Muscle of leg (tissue), 3 donors: ENCODE measurements at regions not wholly inside any gene's neighbourhood (a gene's known extent, or its start where the extent isn't known, plus 50 kb on each side); places are given as distances from the start of the nearest gene placed in this dataset.

Source experiments
- DNase-seq: peaks from one replicate; pipeline ENCODE4 v3.0.0; 2013
- H3K27ac ChIP-seq: one replicate; pipeline ENCODE4 v1.5.1; 2013; ENCODE audit warnings: mild to moderate bottlenecking, low read length, control low read depth
- H3K27me3 ChIP-seq: one replicate; pipeline ENCODE4 v1.6.1; 2013; ENCODE audit warnings: low read length; ENCODE audit not compliant: control insufficient read depth, insufficient read depth
- H3K36me3 ChIP-seq: one replicate; pipeline ENCODE4 v1.6.1; 2013; ENCODE audit warnings: low read length; ENCODE audit not compliant: control insufficient read depth, insufficient read depth
- H3K4me1 ChIP-seq: one replicate; pipeline ENCODE4 v1.6.1; 2013; ENCODE audit warnings: low read length; ENCODE audit not compliant: control insufficient read depth, insufficient read depth
- H3K4me3 ChIP-seq: one replicate; pipeline ENCODE4 v1.5.1; 2013; ENCODE audit warnings: low read length, control low read depth
- H3K9me3 ChIP-seq: replicated peaks from 2 replicates; pipeline ENCODE4 v1.6.1; 2013; ENCODE audit warnings: low read depth, low read length; ENCODE audit not compliant: control insufficient read depth
- WGBS: methylation state at CpG from one replicate; pipeline ENCODE4 v1.1.5; 2013; ENCODE audit warnings: missing lambda C conversion rate; ENCODE audit not compliant: insufficient coverage; 5-methylcytosine and 5-hydroxymethylcytosine counted together

- Histone ChIP-seq H3K27me3 (no peaks in the 10 kb centered on the region), H3K36me3 (no peaks in the 10 kb centered on the region), H3K9me3 (no peaks in the 10 kb centered on the region), H3K4me3 (no peak overlapping the region), H3K27ac (no peak overlapping the region), H3K4me1 (peaks cover 12% of the 10 kb centered on the region)
- WGBS: 98% methylated on average over 4 of the region's 10 CpGs
- no peak for DNase-seq
These were observed 67.5 kb downstream of the PSMG1 start for GRCh38 chr21:39115576-39116235.

DNA sequence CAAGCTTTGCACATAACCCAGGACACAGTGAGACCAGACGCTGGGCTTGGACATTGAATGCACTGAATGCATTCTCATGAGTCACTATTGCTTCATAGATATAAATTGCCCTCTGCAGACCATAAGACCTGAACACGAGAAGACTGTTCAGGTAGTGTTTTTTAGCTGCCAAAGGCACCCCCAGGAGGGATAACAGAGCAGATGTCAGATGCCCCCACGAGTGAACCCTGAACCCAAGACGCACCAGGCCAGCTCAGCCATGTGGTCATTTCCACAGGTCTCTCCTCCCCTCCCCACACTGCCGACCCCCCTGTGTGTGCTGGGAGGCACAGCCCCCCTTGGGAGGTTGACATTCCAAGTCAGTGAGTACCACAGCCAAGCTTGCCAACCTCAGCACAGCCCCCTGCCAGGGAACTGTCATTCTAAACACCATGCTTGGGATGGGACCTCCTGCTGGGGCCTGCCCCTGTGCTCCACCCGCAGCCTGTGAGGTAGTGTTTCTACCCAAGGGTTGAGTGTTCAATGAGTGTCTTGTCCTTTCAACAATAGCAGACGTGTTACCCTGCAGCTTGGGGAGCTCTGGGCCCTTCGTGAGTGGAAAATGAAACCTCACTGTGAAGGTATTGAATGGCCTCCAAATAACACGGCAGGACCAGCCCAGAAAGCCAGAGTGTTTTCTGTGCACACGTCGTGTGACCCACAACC, 68.2 kb downstream of the PSMG1 start:
- Histone ChIP-seq H3K4me1 (peaks cover 12% of the 10 kb centered on the region), H3K27ac (no peak overlapping the region), H3K36me3 (no peaks in the 10 kb centered on the region), H3K27me3 (no peaks in the 10 kb centered on the region), H3K9me3 (no peaks in the 10 kb centered on the region), H3K4me3 (no peak overlapping the region)
- 57% methylated on average over 7 of the region's 11 CpGs for WGBS
- no peak for DNase-seq

- Histone ChIP-seq H3K4me3 (no peak overlapping the region), H3K27ac (peak overlapping the region; percentile 59), H3K36me3 (no peaks in the 10 kb centered on the region), H3K4me1 (peaks cover 12% of the 10 kb centered on the region), H3K27me3 (no peaks in the 10 kb centered on the region), H3K9me3 (no peaks in the 10 kb centered on the region)
- peak; percentile 91 for DNase-seq
- whole genome bisulfite sequencing: 18% methylated on average over 2 of the region's 6 CpGs
These were observed 71.2 kb downstream of the PSMG1 start for GRCh38 chr21:39111931-39112550.

DNA sequence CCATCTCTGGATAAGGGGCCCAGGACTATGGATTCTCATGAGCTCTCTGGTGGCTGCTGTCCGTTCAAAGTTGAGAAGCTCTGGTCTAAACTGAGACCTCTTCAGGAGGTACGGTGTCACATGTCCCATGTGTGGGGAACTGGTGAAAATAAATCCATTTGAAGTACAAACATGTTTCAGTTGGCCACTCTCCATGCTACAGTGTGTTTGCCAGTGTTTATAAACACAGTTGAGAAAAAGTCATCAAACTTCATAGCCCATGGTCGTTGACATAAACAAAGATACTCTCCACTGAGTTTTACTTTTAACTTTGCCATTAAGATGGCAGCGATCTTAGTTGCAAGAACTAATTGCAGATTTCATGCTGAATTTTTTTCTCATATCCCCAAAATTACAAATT, 72.8 kb downstream of the PSMG1 start:
- Histone ChIP-seq H3K4me3 (no peak overlapping the region), H3K27ac (no peak overlapping the region), H3K9me3 (no peaks in the 10 kb centered on the region), H3K4me1 (peaks cover 11% of the 10 kb centered on the region), H3K36me3 (no peaks in the 10 kb centered on the region), H3K27me3 (no peaks in the 10 kb centered on the region)
- WGBS: 100% methylated on average over 2 of the region's 4 CpGs
- no peak for DNase-seq

DNA sequence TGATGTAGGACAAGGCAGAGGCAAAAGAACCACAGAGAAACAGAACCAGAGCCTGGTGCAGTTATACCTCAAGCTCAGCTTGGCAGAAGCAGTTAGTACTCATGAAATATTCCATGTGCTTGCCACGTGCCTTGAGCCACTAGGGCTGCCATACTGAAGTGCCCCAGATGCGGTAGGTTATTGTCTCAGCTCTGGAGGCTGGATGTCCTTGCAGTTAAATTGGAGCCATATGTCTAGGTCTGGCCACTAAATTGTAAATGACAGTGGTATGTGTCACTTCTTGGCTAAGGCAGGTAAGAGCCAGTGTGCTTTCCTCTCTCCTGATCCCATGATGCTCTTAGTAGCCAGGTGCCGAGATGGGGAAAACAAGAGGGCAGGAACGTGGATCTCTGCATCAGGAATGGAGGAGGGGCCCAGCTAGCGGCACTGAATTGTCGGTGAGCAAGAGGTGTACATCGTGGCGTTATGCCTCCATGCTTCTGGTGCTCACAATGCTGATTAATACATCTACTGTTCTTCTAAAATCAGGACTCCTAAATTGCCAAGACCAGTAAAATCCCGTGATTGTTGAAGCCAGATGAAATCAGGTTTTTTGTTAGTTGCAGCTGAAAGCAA, 73.5 kb downstream of the PSMG1 start:
- H3K36me3 ChIP-seq: no peaks in the 10 kb centered on the region
- no peak overlapping the region for H3K4me3 ChIP-seq
- no peak for DNase-seq
- no peaks in the 10 kb centered on the region for H3K27me3 ChIP-seq
- H3K4me1 ChIP-seq: peaks cover 6% of the 10 kb centered on the region
- no peaks in the 10 kb centered on the region for H3K9me3 ChIP-seq
- WGBS: 79% methylated on average over 4 of the region's 9 CpGs
- no peak overlapping the region for H3K27ac ChIP-seq

- Histone ChIP-seq H3K36me3 (no peaks in the 10 kb centered on the region), H3K9me3 (no peaks in the 10 kb centered on the region), H3K27me3 (no peaks in the 10 kb centered on the region), H3K4me1 (peaks cover 6% of the 10 kb centered on the region), H3K4me3 (no peak overlapping the region), H3K27ac (no peak overlapping the region)
- no CpG with 5 or more reads among the region's 6 CpGs for WGBS
- no peak for DNase-seq
These were observed 74.1 kb downstream of the PSMG1 start for GRCh38 chr21:39109163-39109530.

GRCh38 chr21:39108291-39109162, 74.7 kb downstream of the PSMG1 start:
- 96% methylated on average over 13 of the region's 23 CpGs for WGBS
- no peaks in the 10 kb centered on the region for H3K27me3 ChIP-seq
- no peaks in the 10 kb centered on the region for H3K36me3 ChIP-seq
- H3K4me3 ChIP-seq: no peak overlapping the region
- H3K4me1 ChIP-seq: peaks cover 6% of the 10 kb centered on the region
- no peaks in the 10 kb centered on the region for H3K9me3 ChIP-seq
- DNase-seq: no peak
- H3K27ac ChIP-seq: no peak overlapping the region

- no peak overlapping the region for H3K4me3 ChIP-seq
- H3K27me3 ChIP-seq: no peaks in the 10 kb centered on the region
- no peak for DNase-seq
- no peaks in the 10 kb centered on the region for H3K36me3 ChIP-seq
- peaks cover 6% of the 10 kb centered on the region for H3K4me1 ChIP-seq
- 95% methylated on average over 8 of the region's 13 CpGs for WGBS
- no peak overlapping the region for H3K27ac ChIP-seq
- H3K9me3 ChIP-seq: no peaks in the 10 kb centered on the region
These were observed 75.5 kb downstream of the PSMG1 start for GRCh38 chr21:39107739-39108138.

DNA sequence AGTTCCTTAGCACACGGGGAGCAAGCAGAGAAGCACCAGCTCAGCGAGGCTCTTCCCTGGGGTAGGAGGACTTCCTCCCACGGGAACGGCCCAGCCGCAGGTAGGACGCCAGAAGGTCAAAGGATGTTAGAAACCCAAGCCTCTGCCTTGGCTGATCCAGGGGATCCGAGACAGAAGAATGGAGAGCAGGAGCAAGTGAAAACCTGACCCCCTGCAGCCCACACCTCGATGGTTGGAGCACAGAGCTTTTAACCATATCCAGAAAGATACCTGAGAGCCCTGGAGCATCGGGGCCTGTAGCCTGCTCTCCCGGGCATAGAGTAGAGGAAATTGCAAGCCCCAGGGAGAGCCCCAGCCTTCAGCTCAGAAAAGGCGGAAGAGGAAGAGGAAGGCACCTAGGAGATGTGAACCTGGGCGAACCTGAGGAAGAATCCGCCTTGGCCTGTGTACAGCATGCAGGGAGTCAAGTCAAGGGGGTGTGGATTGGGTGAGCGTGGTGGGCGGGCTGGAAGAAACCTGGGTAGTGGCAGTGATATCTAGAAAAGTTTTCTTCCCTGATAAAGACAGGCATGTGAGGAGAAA, 76.3 kb downstream of the PSMG1 start:
- Histone ChIP-seq H3K9me3 (no peaks in the 10 kb centered on the region), H3K27me3 (no peaks in the 10 kb centered on the region), H3K4me1 (peaks cover 2% of the 10 kb centered on the region), H3K27ac (no peak overlapping the region), H3K4me3 (no peak overlapping the region), H3K36me3 (no peaks in the 10 kb centered on the region)
- DNase-seq: no peak
- WGBS: 81% methylated on average over 13 of the region's 15 CpGs
